A549 (cell line): ENCODE measurements at regions not wholly inside any gene's neighbourhood (a gene's known extent, or its start where the extent isn't known, plus 50 kb on each side); places are given as distances from the start of the nearest gene placed in this dataset.

Experiments
- ATAC-seq, 2 experiments: fragments of 200-7000 bp in 1 of 2; fragments of >200 bp in 1 of 2; cut with Nextera tagmentation in 1 of 2; cut with Tn5 transposase in 1 of 2; 3 replicates each; pipeline versions ENCODE4 v1.8.0 to v1.9.1; 2018 to 2020; ENCODE audit warnings: mild to moderate bottlenecking in 1 of 2, moderate library complexity in 1 of 2
- CTCF ChIA-PET: fragments of 300-600 bp; sonication (Branson Sonifier 250); formaldehyde crosslinking; extraction: SDS; loops from one replicate; lab custom pipeline; 2021; ENCODE audit warnings: antibody characterized with exemption, inconsistent platforms; lab: Yijun Ruan, JAX
- POLR2A ChIA-PET: fragments of 350-600 bp; formaldehyde crosslinking; extraction: SDS; loops from one replicate; lab custom pipeline; 2021; ENCODE audit warnings: antibody characterized with exemption, inconsistent platforms; lab: Yijun Ruan, JAX
- DNase-seq, 2 experiments: peaks; one replicate each; pipeline versions ENCODE4 v3.0.0 to v3.0.0-alpha.2; 2011 to 2016; ENCODE audit warnings: low read depth in 1 of 2, low spot score in 1 of 2
- FAIRE-seq: peaks from 2 replicates; lab custom pipeline; 2011; peaks lifted over from hg19 to GRCh38; lab: Jason Lieb, UNC
- H3K27ac ChIP-seq, 2 experiments: fragments of >200 bp; sonication (Bioruptor Twin); formaldehyde crosslinking; 3 replicates each; pipeline ENCODE4 v1.5.1; 2016 to 2017
- H3K4me1 ChIP-seq: fragments of >200 bp; sonication (Bioruptor Twin); formaldehyde crosslinking; 3 replicates; pipeline ENCODE4 v1.6.1; 2016
- H3K4me2 ChIP-seq: fragments of >200 bp; sonication (Bioruptor Twin); formaldehyde crosslinking; 3 replicates; pipeline ENCODE4 v1.6.1; 2016
- H3K4me3 ChIP-seq: fragments of >200 bp; sonication (Bioruptor Twin); formaldehyde crosslinking; 3 replicates; pipeline ENCODE4 v1.5.1; 2016
- H3K9me3 ChIP-seq: fragments of >200 bp; sonication (Bioruptor Twin); formaldehyde crosslinking; 3 replicates; pipeline ENCODE4 v1.6.1; 2016
- ATOH8 ChIP-seq: fragments of 250-450 bp; sonication (Bioruptor Pico); IDR thresholded peaks from 2 replicates; pipeline ENCODE4 v1.5.0; 2020; ENCODE audit warnings: low read depth, mild to moderate bottlenecking, moderate library complexity
- CHD2 ChIP-seq: fragments of 150-350 bp; IDR thresholded peaks from 2 replicates; pipeline ENCODE4 v1.6.1; 2014; ENCODE audit warnings: low read length; ENCODE audit not compliant: partially characterized antibody
- CHD4 ChIP-seq: fragments of 200-600 bp; sonication (generic); IDR thresholded peaks from 2 replicates; pipeline ENCODE4 v1.6.1; 2016; ENCODE audit warnings: antibody characterized with exemption, mild to moderate bottlenecking, borderline replicate concordance
- FOSL2 ChIP-seq, 2 experiments: fragments of 450-650 bp in 1 of 2; fragments of >200 bp in 1 of 2; sonication (Bioruptor Twin) in 1 of 2; formaldehyde crosslinking; IDR thresholded peaks; 2 replicates each; pipeline versions ENCODE4 v1.5.0 to v1.6.1; 2016 to 2020; ENCODE audit warnings: mild to moderate bottlenecking in 1 of 2, moderate library complexity in 1 of 2
- FOXS1 ChIP-seq: fragments of 250-450 bp; sonication (Bioruptor Pico); IDR thresholded peaks from 2 replicates; pipeline ENCODE4 v1.5.0; 2020; ENCODE audit warnings: mild to moderate bottlenecking, moderate library complexity
- KDM1A ChIP-seq: fragments of 200-600 bp; sonication (generic); IDR thresholded peaks from 2 replicates; pipeline ENCODE4 v1.6.1; 2016; ENCODE audit warnings: low read depth, mild to moderate bottlenecking
- KDM5A ChIP-seq: fragments of 200-600 bp; sonication (generic); IDR thresholded peaks from 2 replicates; pipeline ENCODE4 v1.6.1; 2016; ENCODE audit warnings: antibody characterized with exemption, mild to moderate bottlenecking
- MAZ ChIP-seq: fragments of 150-350 bp; IDR thresholded peaks from 2 replicates; pipeline ENCODE4 v1.6.1; 2014; ENCODE audit warnings: antibody characterized with exemption, low read depth, low read length, borderline replicate concordance
- NFE2L2 ChIP-seq: fragments of 150-350 bp; conservative IDR thresholded peaks from 2 replicates; pipeline ENCODE4 v1.6.1; 2014; ENCODE audit warnings: low read length
- NR3C1 ChIP-seq: fragments of >200 bp; sonication (Bioruptor Twin); formaldehyde crosslinking; IDR thresholded peaks from 3 replicates; pipeline ENCODE4 v1.6.1; 2017
- PHF8 ChIP-seq: fragments of 200-600 bp; sonication (generic); IDR thresholded peaks from 2 replicates; pipeline ENCODE4 v1.6.1; 2016; ENCODE audit warnings: low read depth, mild to moderate bottlenecking, antibody characterized with exemption, moderate library complexity, borderline replicate concordance
- RCOR1 ChIP-seq: fragments of 150-350 bp; IDR thresholded peaks from 2 replicates; pipeline ENCODE4 v1.6.1; 2014; ENCODE audit warnings: antibody characterized with exemption, low read length, low read depth
- RFX5 ChIP-seq: fragments of 450-650 bp; IDR thresholded peaks from 2 replicates; pipeline ENCODE4 v1.7.1; 2014; ENCODE audit warnings: antibody characterized with exemption, mild to moderate bottlenecking, moderate library complexity
- SMC3 ChIP-seq: fragments of >200 bp; sonication (Bioruptor Twin); formaldehyde crosslinking; IDR thresholded peaks from 3 replicates; pipeline ENCODE4 v1.6.1; 2018; ENCODE audit warnings: inconsistent platforms
- TP53 ChIP-seq: fragments of 250-450 bp; sonication (Bioruptor Pico); IDR thresholded peaks from 2 replicates; pipeline ENCODE4 v1.5.0; 2021; ENCODE audit warnings: mild to moderate bottlenecking, moderate library complexity
- ZFP36 ChIP-seq: fragments of 450-650 bp; IDR thresholded peaks from 2 replicates; pipeline ENCODE4 v1.6.1; 2014; ENCODE audit warnings: borderline replicate concordance; ENCODE audit not compliant: partially characterized antibody
- WGBS: methylation state at CpG from one replicate; pipeline ENCODE4 v1.1.6; 2017; ENCODE audit errors: missing lambda C conversion rate; 5-methylcytosine and 5-hydroxymethylcytosine counted together
- TF ChIP-seq, protein P1 (sequence below): fragments of 450-650 bp; IDR thresholded peaks from 2 replicates; pipeline ENCODE4 v1.6.1; 2014; ENCODE audit warnings: antibody characterized with exemption

DNA sequence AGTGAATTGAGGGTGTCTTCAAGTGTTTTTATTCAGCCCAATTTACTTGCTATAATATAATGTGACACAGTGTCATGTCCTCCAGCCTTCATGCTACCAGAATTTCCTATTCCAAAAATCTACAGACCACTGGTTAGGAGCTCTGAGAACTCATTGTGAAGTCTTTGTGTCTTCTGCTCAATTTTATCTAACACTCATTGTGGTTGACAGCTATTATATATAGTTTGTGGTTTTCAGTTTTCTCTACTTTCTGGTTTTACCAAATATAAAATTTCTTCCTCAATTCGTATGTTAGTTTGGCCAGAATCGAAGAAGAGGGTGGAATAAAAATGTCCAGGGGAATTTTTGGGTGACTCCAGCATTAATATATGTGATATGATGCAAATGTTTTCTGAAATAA is 509.3 kb upstream of the NUDT12 start:
- 5% methylated on average over 2 of the region's 2 CpGs for WGBS
- no peaks in the 10 kb centered on the region for H3K4me1 ChIP-seq
- ATAC-seq (no peak), FAIRE-seq (no peak), DNase-seq (no peak)
- H3K4me2 ChIP-seq = no peak overlapping the region
- H3K27ac ChIP-seq = no peak overlapping the region
- H3K9me3 ChIP-seq = 0 out of 3 replicates have a peak, but pooled peaks cover 3% of the 10 kb centered on the region
- ChIA-PET POLR2A (no interaction called here), CTCF (no interaction called here)
- TF ChIP-seq FOXS1 = no peak
- H3K4me3 ChIP-seq = no peak overlapping the region

- POLR2A ChIA-PET = no interaction called here
- Histone ChIP-seq H3K4me3 (no peak overlapping the region), H3K4me1 (no peaks in the 10 kb centered on the region), H3K4me2 (no peak overlapping the region), H3K27ac (no peak overlapping the region), H3K9me3 (no peaks in the 10 kb centered on the region)
- ATAC-seq = no peak
- CTCF ChIA-PET = no interaction called here
- DNase-seq = no peak
- WGBS = 45% methylated on average over 9 of the region's 9 CpGs
- no peak for FAIRE-seq
- TF ChIP-seq NR3C1 = no peak
- TF ChIP-seq ATOH8 (CRISPR knock-in tag) = no peak
- TF ChIP-seq FOSL2 (IDR thresholded peaks at IDR 0.05) = no peak
- no peak for TF ChIP-seq FOSL2 (CRISPR knock-in tag; IDR thresholded peaks at IDR 0.05)
Observed at GRCh38 chr5:104062621-104063377, 500.2 kb upstream of the NUDT12 start.

GRCh38 chr5:104061707-104062106 is 499.1 kb upstream of the NUDT12 start:
- CTCF ChIA-PET = no interaction called here
- DNase-seq = no peak
- Histone ChIP-seq H3K4me3 (no peak overlapping the region), H3K27ac (no peak overlapping the region), H3K4me1 (no peaks in the 10 kb centered on the region), H3K4me2 (no peak overlapping the region), H3K9me3 (no peaks in the 10 kb centered on the region)
- FAIRE-seq = no peak
- WGBS = 26% methylated on average over 3 of the region's 3 CpGs
- POLR2A ChIA-PET = no interaction called here
- ATAC-seq = no peak
- TF ChIP-seq PHF8 = no peak
- no peak for TF ChIP-seq ZFP36
- no peak for TF ChIP-seq KDM5A
- no peak for TF ChIP-seq TP53 (CRISPR knock-in tag)
- no peak for TF ChIP-seq SMC3
- TF ChIP-seq RFX5 = no peak
- no peak for TF ChIP-seq FOXS1
- TF ChIP-seq KDM1A = no peak
- no peak for TF ChIP-seq MAZ
- no peak for TF ChIP-seq NFE2L2
- TF ChIP-seq RCOR1 = no peak

- Histone ChIP-seq H3K9me3 (no peaks in the 10 kb centered on the region), H3K4me1 (no peaks in the 10 kb centered on the region), H3K4me2 (no peak overlapping the region), H3K27ac (no peak overlapping the region), H3K4me3 (no peak overlapping the region)
- POLR2A ChIA-PET = no interaction called here
- no peak for TF ChIP-seq CHD4
- no peak for TF ChIP-seq CHD2
- TF ChIP-seq, protein P1, sequence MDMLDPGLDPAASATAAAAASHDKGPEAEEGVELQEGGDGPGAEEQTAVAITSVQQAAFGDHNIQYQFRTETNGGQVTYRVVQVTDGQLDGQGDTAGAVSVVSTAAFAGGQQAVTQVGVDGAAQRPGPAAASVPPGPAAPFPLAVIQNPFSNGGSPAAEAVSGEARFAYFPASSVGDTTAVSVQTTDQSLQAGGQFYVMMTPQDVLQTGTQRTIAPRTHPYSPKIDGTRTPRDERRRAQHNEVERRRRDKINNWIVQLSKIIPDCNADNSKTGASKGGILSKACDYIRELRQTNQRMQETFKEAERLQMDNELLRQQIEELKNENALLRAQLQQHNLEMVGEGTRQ = no peak
- FAIRE-seq = no peak
- CTCF ChIA-PET = no interaction called here
- 8% methylated on average over 2 of the region's 2 CpGs for WGBS
- no peak for DNase-seq
- ATAC-seq = no peak
Observed at GRCh38 chr5:104053353-104053649, 490.7 kb upstream of the NUDT12 start.
